Aorta (tissue), 5 donors: ENCODE measurements at regions not wholly inside any gene's neighbourhood (a gene's known extent, or its start where the extent isn't known, plus 50 kb on each side); places are given as distances from the start of the nearest gene placed in this dataset.

Experiments
- ATAC-seq: fragments of 200-7000 bp; cut with Tn5 transposase; one replicate; pipeline ENCODE4 v1.9.1; 2022; ENCODE audit warnings: moderate library complexity; ENCODE audit not compliant: low FRiP score
- DNase-seq, 2 donors: peaks; one replicate each; pipeline ENCODE4 v3.0.0-alpha.2; 2020
- H3K27ac ChIP-seq, 2 donors: one replicate each; pipeline ENCODE4 v1.5.1; 2013; ENCODE audit warnings: low read length in 2 of 2, mild to moderate bottlenecking in 2 of 2, moderate library complexity in 2 of 2, control low read depth in 1 of 2, inconsistent platforms in 1 of 2, low read depth in 1 of 2
- H3K27me3 ChIP-seq, 2 donors: one replicate each; pipeline ENCODE4 v1.6.1; 2013; ENCODE audit warnings: control low read depth in 1 of 2, low read length in 1 of 2, mild to moderate bottlenecking in 1 of 2, moderate library complexity in 1 of 2; ENCODE audit not compliant: insufficient read depth in 2 of 2, control insufficient read depth in 1 of 2
- H3K36me3 ChIP-seq, 2 donors: one replicate each; pipeline ENCODE4 v1.6.1; 2013; ENCODE audit warnings: control low read depth in 1 of 2, low read length in 1 of 2, mild to moderate bottlenecking in 1 of 2; ENCODE audit not compliant: insufficient read depth in 2 of 2, control insufficient read depth in 1 of 2
- H3K4me1 ChIP-seq, 2 donors: one replicate each; pipeline ENCODE4 v1.6.1; 2013; ENCODE audit warnings: low read length in 2 of 2, control low read depth in 1 of 2, mild to moderate bottlenecking in 1 of 2, moderate library complexity in 1 of 2; ENCODE audit not compliant: insufficient read depth in 2 of 2, control insufficient read depth in 1 of 2
- H3K4me3 ChIP-seq, 2 donors: one replicate each; pipeline ENCODE4 v1.5.1; 2013; ENCODE audit warnings: low read length in 2 of 2, control low read depth in 1 of 2, mild to moderate bottlenecking in 1 of 2
- H3K9me3 ChIP-seq: one replicate; pipeline ENCODE4 v1.6.1; 2013; ENCODE audit warnings: mild to moderate bottlenecking, low read length; ENCODE audit not compliant: control insufficient read depth
- WGBS, 2 donors: extraction: QIAGEN DNeasy Blood & Tissue Kit; methylation state at CpG; one replicate each; pipeline ENCODE4 v1.1.7; 2013; 5-methylcytosine and 5-hydroxymethylcytosine counted together
- intact Hi-C, 2 donors: fragments of 100-400 bp; cut with DNase I; formaldehyde crosslinking; loops; one replicate each; pipeline versions ENCODE4 v1.14.2 to v1.15.0; 2022
- donor health status: healthy with polysubstance abuse.
- donor health status: Bipolar disorder and iron deficiency.
- donor health status: DM: no; HTN: no; CAD: no.
- donor health status: DM: no; HTN: no; CAD: no.
- donor health status: DM: yes; HTN: yes; CAD: no.

GRCh38 chr2:81250270-81250669 lies 945.7 kb upstream of the LRRTM1 start:
- intact Hi-C loops: no loop called here
- WGBS, 2 donors: 17 to 32% methylated on average over 3 of the region's 3 CpGs
- DNase-seq (no peak), ATAC-seq (no peak)
- no peaks in the 10 kb centered on the region for H3K27me3 ChIP-seq
- no peak overlapping the region for H3K27ac ChIP-seq
- H3K9me3 ChIP-seq: no peaks in the 10 kb centered on the region
- H3K4me3 ChIP-seq: no peak overlapping the region
- no peaks in the 10 kb centered on the region for H3K36me3 ChIP-seq
- no peaks in the 10 kb centered on the region for H3K4me1 ChIP-seq

DNA sequence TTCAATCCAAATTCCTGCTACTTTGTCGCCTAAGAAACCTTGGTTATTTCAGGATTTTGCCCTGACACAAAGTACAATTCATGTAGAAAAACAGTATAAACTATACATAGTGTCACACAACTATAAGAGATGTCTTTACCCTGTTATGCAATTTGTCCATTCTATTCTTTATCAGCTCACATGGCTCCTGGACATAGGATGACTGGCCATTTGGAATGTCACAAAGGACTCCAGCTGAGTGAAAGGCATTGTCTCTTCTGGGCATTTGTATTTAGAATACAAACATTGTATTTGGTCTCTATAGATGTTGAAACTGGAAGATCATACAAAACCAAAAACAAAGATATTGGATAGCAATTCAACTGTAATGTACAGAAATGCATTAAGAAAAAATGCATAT lies 944.6 kb upstream of the LRRTM1 start:
- H3K9me3 ChIP-seq: no peaks in the 10 kb centered on the region
- no peak overlapping the region for H3K27ac ChIP-seq
- H3K4me3 ChIP-seq: no peak overlapping the region
- ATAC-seq: no peak
- no peaks in the 10 kb centered on the region for H3K4me1 ChIP-seq
- no peaks in the 10 kb centered on the region for H3K27me3 ChIP-seq
- intact Hi-C loops: no loop called here
- WGBS, 2 donors: 61 to 70% methylated on average over 1 of the region's 1 CpG
- no peaks in the 10 kb centered on the region for H3K36me3 ChIP-seq
- no peak for DNase-seq

GRCh38 chr2:81247648-81248047 lies 943.1 kb upstream of the LRRTM1 start:
- Histone ChIP-seq H3K27ac (no peak overlapping the region), H3K4me1 (no peaks in the 10 kb centered on the region), H3K4me3 (no peak overlapping the region), H3K36me3 (no peaks in the 10 kb centered on the region), H3K27me3 (no peaks in the 10 kb centered on the region), H3K9me3 (no peaks in the 10 kb centered on the region)
- DNase-seq: no peak
- intact Hi-C loops: no loop called here
- 54 to 76% methylated on average over 3 of the region's 3 CpGs for WGBS, 2 donors
- ATAC-seq: no peak

DNA sequence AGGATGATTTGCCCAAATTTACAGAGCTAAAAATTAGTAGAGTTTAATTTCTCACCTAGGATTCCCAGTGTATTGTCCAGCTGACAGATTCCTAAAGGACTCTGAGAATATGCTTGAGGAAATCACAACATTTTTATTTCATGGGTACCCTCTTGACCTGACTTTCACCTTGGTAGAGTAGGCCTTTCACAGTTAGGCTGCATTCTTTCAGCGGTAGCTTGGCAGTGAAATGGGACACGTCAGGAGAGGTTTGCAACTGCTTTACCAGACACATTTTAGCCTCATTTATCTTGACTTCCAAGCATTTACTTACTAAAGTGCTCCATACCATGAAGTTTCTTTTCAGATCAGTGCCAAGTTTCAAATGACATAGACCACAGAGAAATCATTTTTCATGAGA lies 937.9 kb upstream of the LRRTM1 start:
- no peaks in the 10 kb centered on the region for H3K36me3 ChIP-seq
- H3K27me3 ChIP-seq: no peaks in the 10 kb centered on the region
- DNase-seq (no peak), ATAC-seq (no peak)
- no peaks in the 10 kb centered on the region for H3K4me1 ChIP-seq
- H3K4me3 ChIP-seq: no peak overlapping the region
- H3K27ac ChIP-seq: no peak overlapping the region
- no peaks in the 10 kb centered on the region for H3K9me3 ChIP-seq
- intact Hi-C loops: no loop called here
- 26 to 35% methylated on average over 2 of the region's 2 CpGs for WGBS, 2 donors

- DNase-seq: no peak
- Histone ChIP-seq H3K4me3 (no peak overlapping the region), H3K27me3 (no peaks in the 10 kb centered on the region), H3K9me3 (peaks cover 2% of the 10 kb centered on the region), H3K27ac (no peak overlapping the region), H3K36me3 (no peaks in the 10 kb centered on the region), H3K4me1 (no peaks in the 10 kb centered on the region)
- ATAC-seq: no peak
- intact Hi-C loops: no loop called here
- WGBS, 2 donors: 55% methylated on average over 2 of the region's 2 CpGs
Measured at GRCh38 chr2:81238462-81238861, 933.9 kb upstream of the LRRTM1 start.

DNA sequence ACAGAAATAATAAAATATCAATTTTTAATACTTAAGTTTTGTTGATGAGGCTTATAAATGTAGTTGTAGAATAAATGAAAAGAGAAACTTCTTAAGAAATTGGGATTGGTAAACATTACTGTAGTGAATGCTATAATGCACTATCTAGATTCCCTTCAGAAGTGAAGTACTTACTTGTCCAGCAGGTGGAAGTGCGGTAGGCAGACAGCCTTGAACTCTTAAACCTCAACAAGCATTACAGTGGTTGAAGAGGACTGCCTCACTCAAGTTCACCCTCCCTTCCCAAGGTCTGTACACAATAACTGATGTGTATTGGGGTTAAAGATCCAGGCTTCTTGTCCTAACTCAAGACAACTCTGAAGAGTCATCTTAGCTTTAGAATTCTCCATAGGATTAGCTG lies 931.0 kb upstream of the LRRTM1 start:
- Histone ChIP-seq H3K4me1 (no peaks in the 10 kb centered on the region), H3K36me3 (no peaks in the 10 kb centered on the region), H3K4me3 (no peak overlapping the region), H3K9me3 (peaks cover 2% of the 10 kb centered on the region), H3K27ac (no peak overlapping the region), H3K27me3 (no peaks in the 10 kb centered on the region)
- WGBS, 2 donors: 72 to 79% methylated on average over 1 of the region's 1 CpG
- no peak for ATAC-seq
- intact Hi-C loops: no loop called here
- DNase-seq: no peak

GRCh38 chr2:81234711-81235110 lies 930.2 kb upstream of the LRRTM1 start:
- intact Hi-C loops: no loop called here
- Histone ChIP-seq H3K4me3 (no peak overlapping the region), H3K36me3 (no peaks in the 10 kb centered on the region), H3K4me1 (no peaks in the 10 kb centered on the region), H3K27me3 (no peaks in the 10 kb centered on the region), H3K9me3 (peaks cover 2% of the 10 kb centered on the region), H3K27ac (no peak overlapping the region)
- no peak for DNase-seq
- 67 to 76% methylated on average over 1 of the region's 1 CpG for WGBS, 2 donors
- ATAC-seq: no peak

- no peaks in the 10 kb centered on the region for H3K27me3 ChIP-seq
- no peak overlapping the region for H3K4me3 ChIP-seq
- H3K36me3 ChIP-seq: no peaks in the 10 kb centered on the region
- intact Hi-C loops: no loop called here
- no peak overlapping the region for H3K27ac ChIP-seq
- DNase-seq (no peak), ATAC-seq (no peak)
- H3K9me3 ChIP-seq: no peaks in the 10 kb centered on the region
- no peaks in the 10 kb centered on the region for H3K4me1 ChIP-seq
- 46 to 51% methylated on average over 4 of the region's 4 CpGs for WGBS, 2 donors
Measured at GRCh38 chr2:81225756-81226155, 921.2 kb upstream of the LRRTM1 start.

- Histone ChIP-seq H3K4me1 (no peaks in the 10 kb centered on the region), H3K4me3 (no peak overlapping the region), H3K9me3 (no peaks in the 10 kb centered on the region), H3K27ac (no peak overlapping the region), H3K36me3 (no peaks in the 10 kb centered on the region), H3K27me3 (no peaks in the 10 kb centered on the region)
- DNase-seq (no peak), ATAC-seq (no peak)
- 82 to 84% methylated on average over 2 of the region's 2 CpGs for WGBS, 2 donors
- intact Hi-C loops: no loop called here
Measured at GRCh38 chr2:81213598-81213997, 909.0 kb upstream of the LRRTM1 start.
